Daoy (cell line): ENCODE measurements at regions not wholly inside any gene's neighbourhood (a gene's known extent, or its start where the extent isn't known, plus 50 kb on each side); places are given as distances from the start of the nearest gene placed in this dataset.
A peak's percentile ranks its signal among the peaks of the same experiment; 100 is the strongest.

ENCODE experiments used
- DNase-seq: peaks from one replicate; pipeline ENCODE4 v3.0.0-alpha.2; 2015; ENCODE audit warnings: low read depth

- peak; percentile 27 for DNase-seq
Measured at GRCh38 chr12:124687174-124687902, 119.9 kb upstream of the NCOR2 start.

- DNase-seq, result peak; percentile 65
Measured at GRCh38 chr12:124686370-124687173, 119.2 kb upstream of the NCOR2 start.

GRCh38 chr12:124685689-124686369 lies 118.4 kb upstream of the NCOR2 start:
- DNase-seq, result peak; percentile 82

GRCh38 chr12:124684971-124685688 lies 117.7 kb upstream of the NCOR2 start:
- peak; percentile 84 for DNase-seq

GRCh38 chr12:124684496-124684895 lies 117.1 kb upstream of the NCOR2 start:
- peak; percentile 39 for DNase-seq

GRCh38 chr12:124683152-124684124 lies 116.0 kb upstream of the NCOR2 start:
- peak; percentile 48 for DNase-seq

- no peak for DNase-seq
Measured at GRCh38 chr12:124682425-124683151, 115.2 kb upstream of the NCOR2 start.

- peak; percentile 77 for DNase-seq
Measured at GRCh38 chr12:124681779-124682391, 114.5 kb upstream of the NCOR2 start.

- DNase-seq, result peak; percentile 95
Measured at GRCh38 chr12:124680863-124681778, 113.7 kb upstream of the NCOR2 start.

- peak; percentile 42 for DNase-seq
Measured at GRCh38 chr12:124679533-124680371, 112.3 kb upstream of the NCOR2 start.

- no peak for DNase-seq
Measured at GRCh38 chr12:124679047-124679446, 111.6 kb upstream of the NCOR2 start.

GRCh38 chr12:124678421-124678893 lies 111.0 kb upstream of the NCOR2 start:
- peak; percentile 54 for DNase-seq

GRCh38 chr12:124677552-124678356 lies 110.3 kb upstream of the NCOR2 start:
- no peak for DNase-seq

GRCh38 chr12:124676714-124677462 lies 109.5 kb upstream of the NCOR2 start:
- DNase-seq, result no peak

GRCh38 chr12:124675881-124676713 lies 108.7 kb upstream of the NCOR2 start:
- peak; percentile 24 for DNase-seq
